Cardiac fibroblast (primary cell): ENCODE measurements at regions not wholly inside any gene's neighbourhood (a gene's known extent, or its start where the extent isn't known, plus 50 kb on each side); places are given as distances from the start of the nearest gene placed in this dataset.

ENCODE experiments used
- DNase-seq, 2 donors: peaks; one replicate each; pipeline versions ENCODE4 v3.0.0 to v3.0.0-alpha.2; 2010; ENCODE audit warnings: low read depth in 2 of 2
- H3K4me3 ChIP-seq, 2 donors: replicated peaks in 1 of 2; 1 replicate in 1 of 2; 2 replicates in 1 of 2; pipeline ENCODE4 v1.5.1; 2011; ENCODE audit warnings: low read depth in 2 of 2, low read length in 2 of 2, mild to moderate bottlenecking in 2 of 2, moderate library complexity in 1 of 2
- CTCF ChIP-seq: IDR thresholded peaks from one replicate; pipeline ENCODE4 v1.5.1; 2011; ENCODE audit warnings: low read depth, mild to moderate bottlenecking, low read length, inconsistent platforms

GRCh38 chr5:84821924-84822323 is 437.2 kb upstream of the EDIL3 start:
- no peak for DNase-seq

GRCh38 chr5:84817953-84818352 is 433.3 kb upstream of the EDIL3 start:
- H3K4me3 ChIP-seq = no peak overlapping the region
- no peak for TF ChIP-seq CTCF
- DNase-seq = no peak

More at GRCh38 chr5:84821924-84822323, 437.2 kb upstream of the EDIL3 start:
- no peak for TF ChIP-seq CTCF
- H3K4me3 ChIP-seq = no peak overlapping the region

GRCh38 chr5:84816746-84817547 is 432.3 kb upstream of the EDIL3 start:
- peak in 1 of 2 donors; percentile 18 for DNase-seq
- no peak overlapping the region for H3K4me3 ChIP-seq
- TF ChIP-seq CTCF = no peak

- no peak for TF ChIP-seq CTCF
- H3K4me3 ChIP-seq = no peak overlapping the region
- DNase-seq = no peak
Observed at GRCh38 chr5:84816160-84816559, 431.5 kb upstream of the EDIL3 start.

GRCh38 chr5:84805473-84805872 is 420.8 kb upstream of the EDIL3 start:
- no peak for DNase-seq
- no peak for TF ChIP-seq CTCF
- no peak overlapping the region for H3K4me3 ChIP-seq

- no peak for DNase-seq
- TF ChIP-seq CTCF = no peak
Observed at GRCh38 chr5:84796399-84796798, 411.7 kb upstream of the EDIL3 start.

GRCh38 chr5:84794486-84795035 is 409.9 kb upstream of the EDIL3 start:
- no peak for TF ChIP-seq CTCF
- H3K4me3 ChIP-seq = no peak overlapping the region
- no peak for DNase-seq

More at GRCh38 chr5:84796399-84796798, 411.7 kb upstream of the EDIL3 start:
- H3K4me3 ChIP-seq = no peak overlapping the region
